CD14-positive monocyte (primary cell): ENCODE measurements at regions not wholly inside any gene's neighbourhood (a gene's known extent, or its start where the extent isn't known, plus 50 kb on each side); places are given as distances from the start of the nearest gene placed in this dataset.

Experiments used
- DNase-seq, 3 donors: peaks; one replicate each; pipeline ENCODE4 v3.0.0-alpha.2; 2011 to 2022
- H2AFZ ChIP-seq: 2 replicates; pipeline ENCODE4 v1.6.0; 2012; ENCODE audit warnings: mild to moderate bottlenecking, low read depth, low read length, inconsistent platforms; ENCODE audit not compliant: insufficient read depth, poor library complexity, severe bottlenecking
- H3K27ac ChIP-seq, 2 donors: 1 replicate in 1 of 2; 2 replicates in 1 of 2; pipeline ENCODE4 v1.5.1; 2012 to 2013; ENCODE audit warnings: low read length in 2 of 2, control low read depth in 1 of 2, inconsistent platforms in 1 of 2, low read depth in 1 of 2, mild to moderate bottlenecking in 1 of 2
- H3K27me3 ChIP-seq, 2 donors: one replicate each; pipeline versions ENCODE4 v1.6.0 to v1.6.1; 2011 to 2013; ENCODE audit warnings: low read length in 2 of 2; ENCODE audit not compliant: control insufficient read depth in 2 of 2, insufficient read depth in 2 of 2
- H3K36me3 ChIP-seq, 2 donors: replicated peaks in 1 of 2; 1 replicate in 1 of 2; 2 replicates in 1 of 2; pipeline versions ENCODE4 v1.5.1 to v1.6.1; 2012 to 2013; ENCODE audit warnings: low read length in 2 of 2, control low read depth in 1 of 2, inconsistent platforms in 1 of 2, mild to moderate bottlenecking in 1 of 2; ENCODE audit not compliant: insufficient read depth in 2 of 2, control insufficient read depth in 1 of 2
- H3K4me1 ChIP-seq, 2 donors: 1 replicate in 1 of 2; 2 replicates in 1 of 2; pipeline versions ENCODE4 v1.5.1 to v1.6.1; 2012 to 2013; ENCODE audit warnings: low read length in 2 of 2, control low read depth in 1 of 2, inconsistent platforms in 1 of 2, mild to moderate bottlenecking in 1 of 2, moderate library complexity in 1 of 2; ENCODE audit not compliant: insufficient read depth in 2 of 2, control insufficient read depth in 1 of 2
- H3K4me2 ChIP-seq: replicated peaks from 2 replicates; pipeline ENCODE3; 2012; ENCODE audit warnings: low read length, moderate library complexity, mild to moderate bottlenecking; ENCODE audit not compliant: poor library complexity, severe bottlenecking; ENCODE audit errors: extremely low read depth
- H3K4me3 ChIP-seq, 3 experiments: fragments of 200-600 bp in 1 of 3; sonication (generic) in 1 of 3; replicated peaks in 1 of 3; 1 replicate in 2 of 3; 2 replicates in 1 of 3; pipeline ENCODE4 v1.5.1; 2011 to 2013; ENCODE audit warnings: low read length in 3 of 3, mild to moderate bottlenecking in 3 of 3, control low read depth in 2 of 3, low read depth in 2 of 3, inconsistent platforms in 1 of 3, moderate library complexity in 1 of 3
- H3K79me2 ChIP-seq: 2 replicates; pipeline ENCODE4 v1.6.0; 2012; ENCODE audit warnings: mild to moderate bottlenecking, control low read depth, inconsistent platforms, low read length, moderate library complexity; ENCODE audit not compliant: insufficient read depth
- H3K9ac ChIP-seq: 2 replicates; pipeline ENCODE4 v1.6.0; 2017; ENCODE audit warnings: low read length, mild to moderate bottlenecking; ENCODE audit not compliant: insufficient read depth, poor library complexity, severe bottlenecking
- H3K9me3 ChIP-seq, 2 donors: replicated peaks in 1 of 2; 1 replicate in 1 of 2; 2 replicates in 1 of 2; pipeline versions ENCODE4 v1.5.1 to v1.6.1; 2012 to 2013; ENCODE audit warnings: low read length in 2 of 2, control low read depth in 1 of 2; ENCODE audit not compliant: control insufficient read depth in 1 of 2, insufficient read depth in 1 of 2
- H4K20me1 ChIP-seq: 2 replicates; pipeline ENCODE4 v1.6.0; 2012; ENCODE audit warnings: mild to moderate bottlenecking, low read length, control low read depth, moderate library complexity; ENCODE audit not compliant: insufficient read depth
- H3K27ac Mint-ChIP-seq, 7 donors: one replicate each; pipeline ENCODE4 v1.8.0; 2020; ENCODE audit warnings: mild to moderate bottlenecking in 7 of 7, mixed read lengths in 7 of 7, moderate library complexity in 6 of 7, inconsistent platforms in 2 of 7
- H3K27me3 Mint-ChIP-seq, 3 donors: one replicate each; pipeline ENCODE4 v1.8.0; 2021 to 2022; ENCODE audit warnings: low read depth in 3 of 3, mild to moderate bottlenecking in 3 of 3, mixed read lengths in 3 of 3, moderate library complexity in 3 of 3, inconsistent platforms in 1 of 3
- H3K36me3 Mint-ChIP-seq, 2 donors: one replicate each; pipeline ENCODE4 v1.8.0; 2020; ENCODE audit warnings: mixed read lengths in 2 of 2, inconsistent platforms in 1 of 2, mild to moderate bottlenecking in 1 of 2
- H3K4me1 Mint-ChIP-seq: one replicate; pipeline ENCODE4 v1.8.0; 2020; ENCODE audit warnings: mild to moderate bottlenecking, mixed read lengths
- H3K4me3 Mint-ChIP-seq, 2 donors: one replicate each; pipeline ENCODE4 v1.8.0; 2020; ENCODE audit warnings: mild to moderate bottlenecking in 2 of 2, mixed read lengths in 2 of 2, moderate library complexity in 1 of 2
- H3K9me3 Mint-ChIP-seq, 7 donors: one replicate each; pipeline ENCODE4 v1.8.0; 2020 to 2022; ENCODE audit warnings: mixed read lengths in 7 of 7, mild to moderate bottlenecking in 6 of 7, moderate library complexity in 6 of 7, inconsistent platforms in 2 of 7
- CTCF ChIP-seq: fragments of 200-600 bp; IDR thresholded peaks from one replicate; pipeline ENCODE4 v1.8.0; 2022; ENCODE audit warnings: antibody characterized with exemption, mild to moderate bottlenecking
- WGBS: methylation state at CpG from one replicate; pipeline ENCODE4 v1.1.5; 2013; ENCODE audit warnings: missing lambda C conversion rate; ENCODE audit not compliant: insufficient coverage; 5-methylcytosine and 5-hydroxymethylcytosine counted together
- intact Hi-C, 2 donors: fragments of 100-400 bp; cut with micrococcal nuclease; formaldehyde crosslinking; loops; one replicate each; pipeline versions ENCODE4 v1.15.0 to v1.15.1; 2023

GRCh38 chr2:150355440-150355839 is 132.0 kb downstream of the RND3 start:
- peaks cover 9 to 18% of the 10 kb centered on the region in 2 donors for H3K9me3 ChIP-seq
- WGBS: 86% methylated on average over 2 of the region's 2 CpGs
- no peak for TF ChIP-seq CTCF
- DNase-seq: no peak
- Mint-ChIP-seq H3K9me3 (peaks cover 0 to 19% (median 3%) of the 10 kb centered on the region in 7 donors), H3K4me3 (no peak overlapping the region), H3K4me1 (no peaks in the 10 kb centered on the region), H3K27ac (no peak overlapping the region), H3K27me3 (peaks cover 0 to 1% (median 0%) of the 10 kb centered on the region in 3 donors), H3K36me3 (no peaks in the 10 kb centered on the region)
- H3K27me3 ChIP-seq: no peaks in the 10 kb centered on the region
- no peak overlapping the region for H3K9ac ChIP-seq
- H3K4me3 ChIP-seq: no peak overlapping the region
- H3K4me2 ChIP-seq: no peak overlapping the region
- H3K27ac ChIP-seq: no peak overlapping the region
- H3K79me2 ChIP-seq: no peaks in the 10 kb centered on the region
- no peaks in the 10 kb centered on the region for H4K20me1 ChIP-seq
- H2AFZ ChIP-seq: no peak overlapping the region
- intact Hi-C loops: no loop called here
- no peaks in the 10 kb centered on the region for H3K4me1 ChIP-seq
- H3K36me3 ChIP-seq: no peaks in the 10 kb centered on the region

DNA sequence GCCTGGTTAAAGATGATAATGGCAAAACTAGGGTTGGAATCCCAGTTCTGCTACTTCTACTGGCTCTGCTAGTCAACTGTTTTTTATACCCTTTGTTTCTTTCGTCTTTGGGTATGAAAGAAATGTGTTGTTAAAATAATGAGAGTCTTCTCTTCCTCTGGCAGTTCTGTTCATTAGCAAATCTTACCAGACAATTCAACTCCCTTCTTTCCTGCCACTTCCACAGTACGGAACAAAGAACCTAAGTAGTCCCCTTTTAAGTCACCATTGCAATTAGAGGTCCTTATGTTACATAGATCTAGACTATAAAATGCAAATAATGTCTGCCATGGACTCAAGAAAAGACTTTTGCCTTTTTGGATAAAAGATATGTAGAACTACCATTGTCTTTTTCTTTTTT is 134.1 kb downstream of the RND3 start:
- H4K20me1 ChIP-seq: no peaks in the 10 kb centered on the region
- WGBS: no CpG with 5 or more reads among the region's 2 CpGs
- no peak overlapping the region for H2AFZ ChIP-seq
- intact Hi-C loops: no loop called here
- no peak for TF ChIP-seq CTCF
- H3K36me3 ChIP-seq: no peaks in the 10 kb centered on the region
- peaks cover 9 to 16% of the 10 kb centered on the region in 2 donors for H3K9me3 ChIP-seq
- H3K79me2 ChIP-seq: no peaks in the 10 kb centered on the region
- no peak for DNase-seq
- no peak overlapping the region for H3K4me3 Mint-ChIP-seq
- no peaks in the 10 kb centered on the region for H3K4me1 ChIP-seq
- no peak overlapping the region for H3K4me3 ChIP-seq
- no peaks in the 10 kb centered on the region for H3K4me1 Mint-ChIP-seq
- no peak overlapping the region for H3K27ac Mint-ChIP-seq
- no peak overlapping the region for H3K27ac ChIP-seq
- H3K27me3 ChIP-seq: no peaks in the 10 kb centered on the region
- no peak overlapping the region for H3K4me2 ChIP-seq
- H3K27me3 Mint-ChIP-seq: peaks cover 0 to 2% (median 0%) of the 10 kb centered on the region in 3 donors
- no peaks in the 10 kb centered on the region for H3K36me3 Mint-ChIP-seq
- peaks cover 0 to 13% (median 2%) of the 10 kb centered on the region in 7 donors for H3K9me3 Mint-ChIP-seq
- H3K9ac ChIP-seq: no peak overlapping the region
